Activated T-cell treated with anti-CD3 and anti-CD28 coated beads for 24 hours (primary cell): ENCODE measurements at regions not wholly inside any gene's neighbourhood (a gene's known extent, or its start where the extent isn't known, plus 50 kb on each side); places are given as distances from the start of the nearest gene placed in this dataset.
A peak's percentile ranks its signal among the peaks of the same experiment; 100 is the strongest.
"Not testable (repeated sequence)": the region's sequence is repeated elsewhere in the genome, so short reads cannot be mapped to it uniquely, and the experiment has no call there.

Experiments
- DNase-seq: peaks from one replicate; pipeline ENCODE4 v3.0.0-alpha.2; 2020; ENCODE audit warnings: low read depth

- DNase-seq = no peak
Measured at GRCh38 chr10:3659203-3659917, 125.6 kb downstream of the KLF6 start.

- no peak for DNase-seq
Measured at GRCh38 chr10:3658766-3659165, 126.2 kb downstream of the KLF6 start.

- no peak for DNase-seq
Measured at GRCh38 chr10:3656214-3656613, 128.8 kb downstream of the KLF6 start.

- no peak for DNase-seq
Measured at GRCh38 chr10:3655528-3655927, 129.5 kb downstream of the KLF6 start.

GRCh38 chr10:3654980-3655379 is 130.0 kb downstream of the KLF6 start:
- no peak for DNase-seq

GRCh38 chr10:3654496-3654895 is 130.5 kb downstream of the KLF6 start:
- no peak for DNase-seq

GRCh38 chr10:3653303-3653702 is 131.7 kb downstream of the KLF6 start:
- not testable (repeated sequence) for DNase-seq

- DNase-seq = peak; percentile 20
Measured at GRCh38 chr10:3652886-3653285, 132.1 kb downstream of the KLF6 start.

- no peak for DNase-seq
Measured at GRCh38 chr10:3651969-3652653, 132.9 kb downstream of the KLF6 start.

- DNase-seq = no peak
Measured at GRCh38 chr10:3648576-3648975, 136.4 kb downstream of the KLF6 start.

- DNase-seq = no peak
Measured at GRCh38 chr10:3648170-3648569, 136.8 kb downstream of the KLF6 start.

GRCh38 chr10:3647074-3647473 is 137.9 kb downstream of the KLF6 start:
- no peak for DNase-seq

- no peak for DNase-seq
Measured at GRCh38 chr10:3645406-3645805, 139.6 kb downstream of the KLF6 start.

GRCh38 chr10:3640816-3641215 is 144.2 kb downstream of the KLF6 start:
- DNase-seq = no peak

GRCh38 chr10:3639546-3639945 is 145.5 kb downstream of the KLF6 start:
- no peak for DNase-seq

GRCh38 chr10:3636356-3637181 is 148.4 kb downstream of the KLF6 start:
- DNase-seq = no peak

- DNase-seq = no peak
Measured at GRCh38 chr10:3635697-3636096, 149.3 kb downstream of the KLF6 start.

- DNase-seq = no peak
Measured at GRCh38 chr10:3635211-3635671, 149.8 kb downstream of the KLF6 start.

GRCh38 chr10:3634646-3635045 is 150.4 kb downstream of the KLF6 start:
- not testable (repeated sequence) for DNase-seq

- DNase-seq = no peak
Measured at GRCh38 chr10:3631701-3632330, 153.2 kb downstream of the KLF6 start.

- DNase-seq = no peak
Measured at GRCh38 chr10:3631291-3631690, 153.7 kb downstream of the KLF6 start.
